ENCODE measurements at regions not wholly inside any gene's neighbourhood (a gene's known extent, or its start where the extent isn't known, plus 50 kb on each side); places are given as distances from the start of the nearest gene placed in this dataset.

DNA sequence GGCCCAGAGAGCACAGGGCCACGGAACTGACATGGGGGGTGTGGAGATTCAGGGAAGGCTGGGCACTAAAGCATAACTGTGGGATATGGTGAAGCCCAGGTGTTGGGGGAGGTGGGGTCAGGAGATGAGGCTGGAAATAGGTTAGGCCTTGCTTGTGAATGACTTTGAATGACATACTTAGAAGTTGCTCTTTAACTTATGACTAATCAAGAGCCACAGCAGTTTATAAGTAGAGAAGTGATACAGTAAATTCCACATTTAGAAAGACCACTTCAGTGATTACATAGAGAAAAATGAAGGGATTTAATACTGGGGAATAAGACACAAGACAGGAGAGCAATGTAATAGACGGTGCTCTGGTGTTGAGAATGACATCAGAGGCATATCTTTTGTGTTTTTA, 120.8 kb upstream of the SEC61G start:
- Histone ChIP-seq H3K36me3 (no peaks in the 10 kb centered on the region), H3K4me1 (no peaks in the 10 kb centered on the region), H3K27ac (no peak overlapping the region), H3K27me3 (no peaks in the 10 kb centered on the region), H3K4me3 (no peak overlapping the region), H3K9me3 (no peaks in the 10 kb centered on the region)
- TF ChIP-seq POLR2A (IDR thresholded peaks at IDR 0.05): no peak
- TF ChIP-seq, protein P1, sequence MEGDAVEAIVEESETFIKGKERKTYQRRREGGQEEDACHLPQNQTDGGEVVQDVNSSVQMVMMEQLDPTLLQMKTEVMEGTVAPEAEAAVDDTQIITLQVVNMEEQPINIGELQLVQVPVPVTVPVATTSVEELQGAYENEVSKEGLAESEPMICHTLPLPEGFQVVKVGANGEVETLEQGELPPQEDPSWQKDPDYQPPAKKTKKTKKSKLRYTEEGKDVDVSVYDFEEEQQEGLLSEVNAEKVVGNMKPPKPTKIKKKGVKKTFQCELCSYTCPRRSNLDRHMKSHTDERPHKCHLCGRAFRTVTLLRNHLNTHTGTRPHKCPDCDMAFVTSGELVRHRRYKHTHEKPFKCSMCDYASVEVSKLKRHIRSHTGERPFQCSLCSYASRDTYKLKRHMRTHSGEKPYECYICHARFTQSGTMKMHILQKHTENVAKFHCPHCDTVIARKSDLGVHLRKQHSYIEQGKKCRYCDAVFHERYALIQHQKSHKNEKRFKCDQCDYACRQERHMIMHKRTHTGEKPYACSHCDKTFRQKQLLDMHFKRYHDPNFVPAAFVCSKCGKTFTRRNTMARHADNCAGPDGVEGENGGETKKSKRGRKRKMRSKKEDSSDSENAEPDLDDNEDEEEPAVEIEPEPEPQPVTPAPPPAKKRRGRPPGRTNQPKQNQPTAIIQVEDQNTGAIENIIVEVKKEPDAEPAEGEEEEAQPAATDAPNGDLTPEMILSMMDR (IDR thresholded peaks at IDR 0.05): no peak
- no peak for TF ChIP-seq POLR2AphosphoS5 (IDR thresholded peaks at IDR 0.05)
- no peak for DNase-seq (ENCODE audit: low spot score in 2 of 2)
- intact Hi-C loops (cut with DNase I; ENCODE audit: low total_unique reads): no loop called here

GRCh38 chr7:54880326-54880989, 121.4 kb upstream of the SEC61G start:
- Histone ChIP-seq H3K4me3 (no peak overlapping the region), H3K36me3 (no peaks in the 10 kb centered on the region), H3K4me1 (no peaks in the 10 kb centered on the region), H3K9me3 (no peaks in the 10 kb centered on the region), H3K27me3 (no peaks in the 10 kb centered on the region), H3K27ac (no peak overlapping the region)
- TF ChIP-seq, protein P1 (IDR thresholded peaks at IDR 0.05): no peak
- TF ChIP-seq POLR2AphosphoS5 (IDR thresholded peaks at IDR 0.05) (no peak), POLR2A (IDR thresholded peaks at IDR 0.05) (no peak)
- no peak for DNase-seq (ENCODE audit: low spot score in 2 of 2)
- intact Hi-C loops (cut with DNase I; ENCODE audit: low total_unique reads): no loop called here

DNA sequence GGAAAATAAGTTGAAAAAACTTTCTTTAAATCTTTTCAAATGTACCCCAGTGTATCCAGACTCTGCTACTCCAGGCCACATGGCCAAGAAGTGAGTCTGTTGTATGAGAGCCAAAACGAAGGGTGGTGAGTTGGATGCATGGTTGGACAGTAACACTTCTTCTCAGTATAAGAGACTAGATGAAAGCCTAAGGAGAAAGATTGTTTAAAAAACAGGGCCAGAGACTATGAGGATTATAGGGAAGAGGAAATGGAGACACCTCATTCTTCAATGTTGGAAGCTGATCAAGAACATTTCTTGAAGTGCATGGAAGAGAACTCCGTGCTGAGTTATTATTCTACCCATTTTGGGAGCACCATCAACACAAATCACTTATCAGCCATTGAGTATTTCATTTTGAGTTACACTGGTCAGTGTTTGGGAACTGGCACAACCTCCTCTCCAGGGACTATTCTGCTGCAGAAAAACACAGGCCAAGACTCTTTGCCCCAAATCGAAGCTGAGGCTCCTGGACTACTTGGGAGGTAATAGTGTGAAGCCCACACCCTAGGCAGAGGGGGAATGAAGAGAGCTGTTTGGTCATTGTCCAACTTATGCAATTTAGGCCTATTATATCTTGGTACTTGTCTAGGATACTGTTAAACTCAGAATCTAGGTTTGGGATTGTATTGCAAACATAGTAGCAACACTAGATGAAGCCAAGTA, 123.0 kb upstream of the SEC61G start:
- Histone ChIP-seq H3K4me1 (no peaks in the 10 kb centered on the region), H3K36me3 (no peaks in the 10 kb centered on the region), H3K27ac (no peak overlapping the region), H3K4me3 (no peak overlapping the region), H3K27me3 (no peaks in the 10 kb centered on the region), H3K9me3 (no peaks in the 10 kb centered on the region)
- DNase-seq (ENCODE audit: low spot score in 2 of 2): no peak
- intact Hi-C loops (cut with DNase I; ENCODE audit: low total_unique reads): no loop called here
- TF ChIP-seq POLR2A (IDR thresholded peaks at IDR 0.05): no peak
- TF ChIP-seq, protein P1 (IDR thresholded peaks at IDR 0.05): no peak
- no peak for TF ChIP-seq POLR2AphosphoS5 (IDR thresholded peaks at IDR 0.05)

- H3K27me3 ChIP-seq: no peaks in the 10 kb centered on the region
- intact Hi-C loops (cut with DNase I; ENCODE audit: low total_unique reads): no loop called here
- no peaks in the 10 kb centered on the region for H3K9me3 ChIP-seq
- no peak for DNase-seq (ENCODE audit: low spot score in 2 of 2)
- no peak overlapping the region for H3K27ac ChIP-seq
- no peaks in the 10 kb centered on the region for H3K36me3 ChIP-seq
- H3K4me3 ChIP-seq: no peak overlapping the region
- no peaks in the 10 kb centered on the region for H3K4me1 ChIP-seq
- TF ChIP-seq POLR2AphosphoS5 (IDR thresholded peaks at IDR 0.05) (no peak), POLR2A (IDR thresholded peaks at IDR 0.05) (no peak)
- TF ChIP-seq, protein P1 (IDR thresholded peaks at IDR 0.05): no peak
Measured at GRCh38 chr7:54882694-54883093, 123.7 kb upstream of the SEC61G start.

GRCh38 chr7:54883576-54883975, 124.6 kb upstream of the SEC61G start:
- DNase-seq (ENCODE audit: low spot score in 2 of 2): no peak
- Histone ChIP-seq H3K27me3 (no peaks in the 10 kb centered on the region), H3K36me3 (no peaks in the 10 kb centered on the region), H3K4me3 (no peak overlapping the region), H3K4me1 (no peaks in the 10 kb centered on the region), H3K27ac (no peak overlapping the region), H3K9me3 (no peaks in the 10 kb centered on the region)
- intact Hi-C loops (cut with DNase I; ENCODE audit: low total_unique reads): no loop called here
- TF ChIP-seq POLR2AphosphoS5 (IDR thresholded peaks at IDR 0.05) (no peak), POLR2A (IDR thresholded peaks at IDR 0.05) (no peak)
- TF ChIP-seq, protein P1 (IDR thresholded peaks at IDR 0.05): no peak
